HCT116 (cell line): ENCODE measurements at regions not wholly inside any gene's neighbourhood (a gene's known extent, or its start where the extent isn't known, plus 50 kb on each side); places are given as distances from the start of the nearest gene placed in this dataset.

Source experiments
- ATAC-seq: fragments of 200-7000 bp; cut with Tn5 transposase; 2 replicates; pipeline ENCODE4 v1.9.1; 2020; ENCODE audit warnings: mild to moderate bottlenecking, moderate library complexity
- BruUV-seq: library from RNA; stranded (reverse); fragments of 400-500 nt; replicated peaks from 2 replicates; lab custom pipeline; 2021; lab: Mats Ljungman, UMichigan
- CTCF ChIA-PET: fragments of 300-600 bp; sonication (Branson Sonifier 250); formaldehyde crosslinking; loops from one replicate; lab custom pipeline; 2021; ENCODE audit warnings: antibody characterized with exemption; lab: Charles Lee
- POLR2A ChIA-PET: fragments of 300-600, 350-600 bp; sonication (Branson Sonifier 250); formaldehyde crosslinking; loops from one replicate; lab custom pipeline; 2021; ENCODE audit warnings: antibody characterized with exemption; lab: Charles Lee
- RAD21 ChIA-PET, 2 experiments: fragments of 300-600 bp; sonication (Branson Sonifier 250); formaldehyde crosslinking; loops; one replicate each; lab custom pipeline; 2023; ENCODE audit warnings: low total read pairs in 2 of 2; ENCODE audit not compliant: uncharacterized antibody in 2 of 2, unreplicated experiment in 2 of 2, low non-redundant PET in 1 of 2; lab: Charles Lee
- DNase-seq: peaks from one replicate; pipeline ENCODE4 v3.0.0-alpha.2; 2010; ENCODE audit warnings: low read depth, low spot score
- H2AFZ ChIP-seq: fragments of 200-600 bp; shearing (Covaris generic), sonication (generic); 2 replicates; pipeline ENCODE4 v1.6.1; 2017; ENCODE audit warnings: low read depth, mixed run types, mixed read lengths, antibody characterized with exemption, low read length; ENCODE audit not compliant: poor library complexity, severe bottlenecking
- H3K27ac ChIP-seq: 2 replicates; pipeline ENCODE4 v1.5.1; 2012; ENCODE audit warnings: low read depth, low read length
- H3K27me3 ChIP-seq: fragments of 200-600 bp; sonication (generic); 2 replicates; pipeline ENCODE4 v1.6.1; 2016; ENCODE audit warnings: mixed run types, low read length, mixed read lengths; ENCODE audit not compliant: insufficient read depth
- H3K36me3 ChIP-seq, 2 experiments: fragments of 200-500 bp in 1 of 2; fragments of 200-600 bp in 1 of 2; sonication (Bioruptor generic) in 1 of 2; sonication (generic) in 1 of 2; 2 replicates each; pipeline versions ENCODE4 v1.5.1 to v1.6.1; 2014 to 2016; ENCODE audit warnings: low read length in 2 of 2, inconsistent platforms in 1 of 2, mixed read lengths in 1 of 2, mixed run types in 1 of 2; ENCODE audit not compliant: insufficient read depth in 2 of 2, control insufficient read depth in 1 of 2
- H3K4me1 ChIP-seq, 2 experiments: fragments of 200-600 bp in 1 of 2; sonication (generic) in 1 of 2; 2 replicates each; pipeline versions ENCODE4 v1.5.1 to v1.6.1; 2012 to 2017; ENCODE audit warnings: low read length in 2 of 2, inconsistent platforms in 1 of 2, mild to moderate bottlenecking in 1 of 2, mixed read lengths in 1 of 2, mixed run types in 1 of 2, moderate library complexity in 1 of 2; ENCODE audit not compliant: insufficient read depth in 2 of 2, control insufficient read depth in 1 of 2
- H3K4me2 ChIP-seq: fragments of 200-600 bp; sonication (generic); 2 replicates; pipeline ENCODE4 v1.6.1; 2017; ENCODE audit warnings: mixed run types, low read length, mixed read lengths
- H3K4me3 ChIP-seq, 2 experiments: fragments of 200-600 bp in 1 of 2; sonication (generic) in 1 of 2; replicated peaks in 1 of 2; 2 replicates each; pipeline ENCODE4 v1.5.1; 2011 to 2016; ENCODE audit warnings: low read length in 2 of 2, control low read depth in 1 of 2, low read depth in 1 of 2, mild to moderate bottlenecking in 1 of 2, mixed read lengths in 1 of 2, mixed run types in 1 of 2
- H3K79me2 ChIP-seq: fragments of 200-600 bp; sonication (generic); 2 replicates; pipeline ENCODE4 v1.6.1; 2017; ENCODE audit warnings: mild to moderate bottlenecking, mixed run types, low read length, moderate library complexity, mixed read lengths; ENCODE audit not compliant: insufficient read depth
- H3K9ac ChIP-seq: fragments of 200-600 bp; sonication (generic); 2 replicates; pipeline ENCODE4 v1.6.1; 2016; ENCODE audit warnings: low read length, mixed read lengths
- H3K9me2 ChIP-seq: fragments of 200-600 bp; sonication (generic), shearing (Covaris generic); 2 replicates; pipeline ENCODE4 v1.6.1; 2017; ENCODE audit warnings: mixed run types, mild to moderate bottlenecking, moderate library complexity; ENCODE audit not compliant: insufficient read depth
- H3K9me3 ChIP-seq, 2 experiments: fragments of 200-500 bp in 1 of 2; fragments of 200-600 bp in 1 of 2; sonication (Bioruptor generic) in 1 of 2; sonication (generic) in 1 of 2; 2 replicates each; pipeline ENCODE4 v1.6.1; 2014 to 2017; ENCODE audit warnings: low read length in 2 of 2, mixed read lengths in 2 of 2, inconsistent platforms in 1 of 2, low read depth in 1 of 2, mild to moderate bottlenecking in 1 of 2, mixed run types in 1 of 2, moderate library complexity in 1 of 2; ENCODE audit not compliant: control insufficient read depth in 1 of 2, insufficient read depth in 1 of 2
- H4K20me1 ChIP-seq: fragments of 200-600 bp; sonication (generic), shearing (Covaris generic); 2 replicates; pipeline ENCODE4 v1.6.1; 2017; ENCODE audit warnings: mixed run types, mild to moderate bottlenecking, moderate library complexity; ENCODE audit not compliant: insufficient read depth
- ATF3 ChIP-seq: IDR thresholded peaks from 2 replicates; pipeline ENCODE4 v1.6.1; 2012
- EGR1 ChIP-seq: IDR thresholded peaks from 2 replicates; pipeline ENCODE4 v1.6.1; 2012; ENCODE audit warnings: low read depth
- ELF1 ChIP-seq: IDR thresholded peaks from 2 replicates; pipeline ENCODE4 v1.6.1; 2012; ENCODE audit warnings: low read depth, borderline replicate concordance
- EZH2phosphoT487 ChIP-seq: fragments of 200-600 bp; IDR thresholded peaks from 2 replicates; pipeline ENCODE4 v1.6.1; 2018; ENCODE audit warnings: antibody characterized with exemption, borderline replicate concordance
- JUND ChIP-seq: IDR thresholded peaks from 2 replicates; pipeline ENCODE4 v1.6.1; 2012
- POLR2A ChIP-seq: IDR thresholded peaks from 2 replicates; pipeline ENCODE4 v1.7.0; 2011; ENCODE audit warnings: borderline replicate concordance; ENCODE audit not compliant: insufficient read depth, insufficient read length; ENCODE audit errors: extremely low read depth
- POLR2AphosphoS5 ChIP-seq: IDR thresholded peaks from 2 replicates; pipeline ENCODE4 v1.6.1; 2011; ENCODE audit warnings: mild to moderate bottlenecking, low read depth, low read length, moderate library complexity
- SIN3A ChIP-seq: IDR thresholded peaks from 2 replicates; pipeline ENCODE4 v1.6.1; 2012; ENCODE audit warnings: low read depth
- SRF ChIP-seq: IDR thresholded peaks from 2 replicates; pipeline ENCODE4 v1.6.1; 2012; ENCODE audit warnings: low read depth
- ZFX ChIP-seq: fragments of 450-650 bp; IDR thresholded peaks from 2 replicates; pipeline ENCODE4 v1.6.1; 2017
- ZNF274 ChIP-seq: fragments of 200-500 bp; sonication (Bioruptor generic); IDR thresholded peaks from 2 replicates; pipeline ENCODE4 v1.6.1; 2014; ENCODE audit warnings: mild to moderate bottlenecking, low read depth, low read length, inconsistent platforms
- intact Hi-C: fragments of 100-400 bp; cut with micrococcal nuclease; formaldehyde crosslinking; loops from 2 replicates; pipeline ENCODE4 v1.10.0; 2022
- TF ChIP-seq, protein P1 (sequence below): IDR thresholded peaks from 2 replicates; pipeline ENCODE4 v1.6.1; 2012; ENCODE audit warnings: low read depth
- TF ChIP-seq, protein P2 (sequence below): IDR thresholded peaks from 2 replicates; pipeline ENCODE4 v1.6.1; 2012
- TF ChIP-seq, protein P3 (sequence below), 3 experiments: fragments of 200-600 bp in 1 of 3; sonication (generic) in 1 of 3; IDR thresholded peaks in 2 of 3; conservative IDR thresholded peaks in 1 of 3; 2 replicates each; pipeline ENCODE4 v1.5.1; 2012 to 2017; ENCODE audit warnings: low read depth in 2 of 3, low read length in 2 of 3, antibody characterized with exemption in 1 of 3, borderline replicate concordance in 1 of 3, control low read depth in 1 of 3, mild to moderate bottlenecking in 1 of 3, mixed read lengths in 1 of 3, mixed run types in 1 of 3, moderate library complexity in 1 of 3; ENCODE audit not compliant: insufficient read depth in 1 of 3

DNA sequence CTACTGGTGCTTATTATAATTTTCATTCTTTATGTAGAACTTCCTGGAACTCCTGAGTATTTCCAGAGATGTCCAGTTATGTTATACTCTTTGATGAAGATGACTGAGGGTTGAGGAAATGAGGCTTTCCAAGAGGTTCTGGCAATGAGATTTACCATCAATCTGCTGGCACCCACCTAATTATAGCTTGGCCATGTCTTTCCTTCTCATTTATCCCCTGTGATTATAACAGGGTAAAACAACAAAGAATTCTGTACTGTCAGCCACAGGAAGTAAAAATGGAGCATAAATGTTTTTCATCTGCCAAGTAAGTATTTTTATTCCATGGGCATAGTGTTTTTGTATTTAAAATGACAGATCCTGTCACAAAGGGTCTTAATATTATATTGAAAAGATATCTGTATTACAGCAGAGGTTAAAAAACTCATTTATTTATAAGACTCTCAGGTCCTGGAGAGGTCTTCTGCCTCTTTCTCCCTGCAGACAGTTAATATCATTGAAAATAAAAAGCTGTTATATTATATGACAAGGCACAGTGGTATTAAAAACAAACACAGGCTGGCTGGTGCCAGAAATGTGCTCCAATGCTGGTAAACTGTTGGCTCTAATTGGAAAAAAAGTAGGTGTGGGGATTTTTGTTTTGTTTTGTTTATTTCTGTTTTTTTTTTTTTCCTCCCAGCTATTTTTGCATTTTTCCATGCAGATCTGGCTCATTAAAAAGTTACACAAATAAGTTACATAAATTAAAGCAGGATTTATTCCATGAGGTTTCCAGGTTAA lies 1764.1 kb upstream of the CELF4 start:
- RAD21 ChIA-PET = no interaction called here
- intact Hi-C loops = no loop called here
- no peaks in the 10 kb centered on the region for H3K9me3 ChIP-seq
- no peak overlapping the region for H3K4me3 ChIP-seq
- H3K9me2 ChIP-seq = no peaks in the 10 kb centered on the region
- DNase-seq = no peak
- no peaks in the 10 kb centered on the region for H3K36me3 ChIP-seq
- H4K20me1 ChIP-seq = no peaks in the 10 kb centered on the region
- H3K27ac ChIP-seq = no peak overlapping the region
- H3K79me2 ChIP-seq = no peaks in the 10 kb centered on the region
- no peak for TF ChIP-seq ATF3
- TF ChIP-seq SIN3A = no peak
- no peak for TF ChIP-seq EZH2phosphoT487
- TF ChIP-seq ELF1 = no peak
- no peak for TF ChIP-seq POLR2A
- no peak for TF ChIP-seq JUND
- no peak for TF ChIP-seq POLR2AphosphoS5
- TF ChIP-seq, protein P1, sequence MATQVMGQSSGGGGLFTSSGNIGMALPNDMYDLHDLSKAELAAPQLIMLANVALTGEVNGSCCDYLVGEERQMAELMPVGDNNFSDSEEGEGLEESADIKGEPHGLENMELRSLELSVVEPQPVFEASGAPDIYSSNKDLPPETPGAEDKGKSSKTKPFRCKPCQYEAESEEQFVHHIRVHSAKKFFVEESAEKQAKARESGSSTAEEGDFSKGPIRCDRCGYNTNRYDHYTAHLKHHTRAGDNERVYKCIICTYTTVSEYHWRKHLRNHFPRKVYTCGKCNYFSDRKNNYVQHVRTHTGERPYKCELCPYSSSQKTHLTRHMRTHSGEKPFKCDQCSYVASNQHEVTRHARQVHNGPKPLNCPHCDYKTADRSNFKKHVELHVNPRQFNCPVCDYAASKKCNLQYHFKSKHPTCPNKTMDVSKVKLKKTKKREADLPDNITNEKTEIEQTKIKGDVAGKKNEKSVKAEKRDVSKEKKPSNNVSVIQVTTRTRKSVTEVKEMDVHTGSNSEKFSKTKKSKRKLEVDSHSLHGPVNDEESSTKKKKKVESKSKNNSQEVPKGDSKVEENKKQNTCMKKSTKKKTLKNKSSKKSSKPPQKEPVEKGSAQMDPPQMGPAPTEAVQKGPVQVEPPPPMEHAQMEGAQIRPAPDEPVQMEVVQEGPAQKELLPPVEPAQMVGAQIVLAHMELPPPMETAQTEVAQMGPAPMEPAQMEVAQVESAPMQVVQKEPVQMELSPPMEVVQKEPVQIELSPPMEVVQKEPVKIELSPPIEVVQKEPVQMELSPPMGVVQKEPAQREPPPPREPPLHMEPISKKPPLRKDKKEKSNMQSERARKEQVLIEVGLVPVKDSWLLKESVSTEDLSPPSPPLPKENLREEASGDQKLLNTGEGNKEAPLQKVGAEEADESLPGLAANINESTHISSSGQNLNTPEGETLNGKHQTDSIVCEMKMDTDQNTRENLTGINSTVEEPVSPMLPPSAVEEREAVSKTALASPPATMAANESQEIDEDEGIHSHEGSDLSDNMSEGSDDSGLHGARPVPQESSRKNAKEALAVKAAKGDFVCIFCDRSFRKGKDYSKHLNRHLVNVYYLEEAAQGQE = no peak
- TF ChIP-seq SRF = no peak
- TF ChIP-seq ZNF274 = no peak
- TF ChIP-seq ZFX = no peak
- TF ChIP-seq EGR1 = no peak
- TF ChIP-seq, protein P2, sequence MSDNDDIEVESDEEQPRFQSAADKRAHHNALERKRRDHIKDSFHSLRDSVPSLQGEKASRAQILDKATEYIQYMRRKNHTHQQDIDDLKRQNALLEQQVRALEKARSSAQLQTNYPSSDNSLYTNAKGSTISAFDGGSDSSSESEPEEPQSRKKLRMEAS = no peak
- TF ChIP-seq, protein P3, sequence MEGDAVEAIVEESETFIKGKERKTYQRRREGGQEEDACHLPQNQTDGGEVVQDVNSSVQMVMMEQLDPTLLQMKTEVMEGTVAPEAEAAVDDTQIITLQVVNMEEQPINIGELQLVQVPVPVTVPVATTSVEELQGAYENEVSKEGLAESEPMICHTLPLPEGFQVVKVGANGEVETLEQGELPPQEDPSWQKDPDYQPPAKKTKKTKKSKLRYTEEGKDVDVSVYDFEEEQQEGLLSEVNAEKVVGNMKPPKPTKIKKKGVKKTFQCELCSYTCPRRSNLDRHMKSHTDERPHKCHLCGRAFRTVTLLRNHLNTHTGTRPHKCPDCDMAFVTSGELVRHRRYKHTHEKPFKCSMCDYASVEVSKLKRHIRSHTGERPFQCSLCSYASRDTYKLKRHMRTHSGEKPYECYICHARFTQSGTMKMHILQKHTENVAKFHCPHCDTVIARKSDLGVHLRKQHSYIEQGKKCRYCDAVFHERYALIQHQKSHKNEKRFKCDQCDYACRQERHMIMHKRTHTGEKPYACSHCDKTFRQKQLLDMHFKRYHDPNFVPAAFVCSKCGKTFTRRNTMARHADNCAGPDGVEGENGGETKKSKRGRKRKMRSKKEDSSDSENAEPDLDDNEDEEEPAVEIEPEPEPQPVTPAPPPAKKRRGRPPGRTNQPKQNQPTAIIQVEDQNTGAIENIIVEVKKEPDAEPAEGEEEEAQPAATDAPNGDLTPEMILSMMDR (IDR thresholded peaks at IDR 0.05 in 2 of 3, conservative IDR thresholded peaks at IDR 0.05 in 1 of 3; ENCODE audit: borderline replicate concordance in 1 of 3, insufficient read depth in 1 of 3, low read depth in 2 of 3, low read length in 2 of 3) = no peak
- TF ChIP-seq, all 23 proteins: peak for 0
- ATAC-seq = no peak
- H3K9ac ChIP-seq = no peak overlapping the region
- ChIA-PET POLR2A (no interaction called here), CTCF (no interaction called here)
- no peaks in the 10 kb centered on the region for H3K4me1 ChIP-seq
- no peak overlapping the region for H2AFZ ChIP-seq
- no peak overlapping the region for H3K4me2 ChIP-seq
- H3K27me3 ChIP-seq = no peaks in the 10 kb centered on the region
- no TSS peak for BruUV-seq
